GM21786 (cell line): ENCODE measurements at regions not wholly inside any gene's neighbourhood (a gene's known extent, or its start where the extent isn't known, plus 50 kb on each side); places are given as distances from the start of the nearest gene placed in this dataset.
"Not testable (repeated sequence)": the region's sequence is repeated elsewhere in the genome, so short reads cannot be mapped to it uniquely, and the experiment has no call there.

Source experiments
- ATAC-seq: cut with Tn5 transposase; IDR thresholded peaks from one replicate; pipeline ENCODE4 v1.9.1; 2021; ENCODE audit not compliant: unreplicated experiment

DNA sequence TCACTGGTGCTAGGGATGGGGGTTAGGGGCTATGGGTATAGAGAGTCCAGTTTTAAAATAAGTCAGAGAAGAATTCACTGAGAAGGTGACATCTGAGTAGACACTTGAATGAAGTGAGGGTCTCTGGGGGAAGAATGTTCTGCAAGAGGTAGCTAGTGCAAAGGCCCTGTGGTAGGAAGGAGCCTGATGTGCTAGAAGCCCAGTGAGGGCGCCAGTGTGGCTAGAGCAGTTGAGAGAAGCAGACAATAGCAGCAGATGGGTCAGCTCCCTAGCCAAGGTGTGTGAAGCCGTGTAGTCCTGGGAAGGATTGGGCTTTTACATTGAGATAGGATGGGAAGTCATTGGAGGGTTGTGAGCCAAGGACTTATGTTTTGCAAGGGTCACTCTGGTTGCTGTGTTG lies 105.8 kb upstream of the PELI1 start:
- no peak for ATAC-seq

GRCh38 chr2:64250751-64251423 lies 106.7 kb upstream of the PELI1 start:
- ATAC-seq: no peak

GRCh38 chr2:64251497-64252250 lies 107.5 kb upstream of the PELI1 start:
- no peak for ATAC-seq

DNA sequence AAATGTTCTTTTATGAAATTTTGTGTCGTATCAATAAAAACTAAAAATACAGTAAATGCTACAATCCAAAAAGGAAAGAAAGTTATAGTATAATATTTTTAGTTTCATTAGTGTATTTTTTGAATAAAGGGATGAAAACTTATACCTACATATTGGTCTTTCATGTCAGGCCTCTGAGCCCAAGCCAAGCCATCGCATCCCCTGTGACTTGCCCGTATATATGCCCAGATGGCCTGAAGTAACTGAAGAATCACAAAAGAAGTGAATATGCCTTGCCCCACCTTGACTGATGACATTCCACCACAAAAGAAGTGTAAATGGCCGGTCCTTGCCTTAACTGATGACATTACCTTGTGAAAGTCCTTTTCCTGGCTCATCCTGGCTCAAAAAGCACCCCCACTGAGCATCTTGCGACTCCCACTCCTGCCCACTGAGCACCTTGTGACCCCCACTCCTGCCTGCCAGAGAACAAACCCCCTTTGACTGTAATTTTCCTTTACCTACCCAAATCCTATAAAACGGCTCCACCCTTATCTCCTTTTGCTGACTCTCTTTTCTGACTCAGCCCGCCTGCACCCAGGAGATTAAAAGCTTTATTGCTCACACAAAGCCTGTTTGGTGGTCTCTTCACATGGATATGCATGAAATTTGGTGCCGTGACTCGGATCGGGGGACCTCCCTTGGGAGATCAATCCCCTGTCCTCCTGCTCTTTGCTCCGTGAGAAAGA lies 108.2 kb upstream of the PELI1 start:
- not testable (repeated sequence) for ATAC-seq

- ATAC-seq: not testable (repeated sequence)
Observed at GRCh38 chr2:64253421-64253820, 109.2 kb upstream of the PELI1 start.

DNA sequence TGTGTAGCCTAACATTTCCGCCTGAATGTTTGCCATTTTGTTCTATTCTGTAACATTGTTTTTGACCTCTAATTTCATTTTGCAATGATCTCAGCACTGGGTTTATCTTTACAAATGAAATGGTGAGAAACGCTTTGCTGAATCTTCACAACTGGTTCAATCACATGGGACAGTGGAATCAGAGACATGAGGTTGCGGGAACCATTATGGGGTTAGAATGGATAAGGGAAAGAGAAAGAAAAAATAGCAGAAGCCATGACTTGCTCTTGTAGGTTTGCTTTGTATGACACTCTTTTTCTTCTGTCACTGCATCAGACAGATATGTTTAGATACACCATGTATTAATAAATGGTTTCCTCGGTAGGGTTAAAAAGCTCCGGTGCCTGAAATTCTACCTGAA lies 114.3 kb upstream of the PELI1 start:
- no peak for ATAC-seq

DNA sequence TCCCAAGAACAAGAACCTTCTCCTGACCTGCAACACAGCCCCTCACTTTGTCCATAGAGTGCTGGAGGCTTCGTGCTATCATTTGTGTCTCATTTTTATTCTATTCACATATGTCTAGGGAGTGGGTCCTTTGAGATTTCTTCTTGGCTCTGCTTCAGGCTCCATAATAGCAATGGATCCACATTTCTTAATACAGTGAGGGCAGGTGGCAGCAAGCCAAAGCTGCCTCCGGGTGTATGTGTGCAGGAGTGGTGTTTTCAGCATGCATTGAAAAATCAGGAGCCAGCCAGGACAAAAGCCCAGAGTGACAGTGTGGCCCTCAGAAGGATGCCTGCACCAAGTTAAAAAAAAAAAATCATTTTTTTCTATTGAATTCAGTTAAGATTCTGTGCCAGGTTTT lies 115.1 kb upstream of the PELI1 start:
- ATAC-seq: no peak

- peak; percentile 24 for ATAC-seq
Observed at GRCh38 chr2:64260093-64260803, 116.0 kb upstream of the PELI1 start.

- peak; percentile 93 for ATAC-seq
Observed at GRCh38 chr2:64260817-64261216, 116.6 kb upstream of the PELI1 start.

GRCh38 chr2:64262071-64262470 lies 117.9 kb upstream of the PELI1 start:
- ATAC-seq: no peak

- ATAC-seq: no peak
Observed at GRCh38 chr2:64262816-64263215, 118.6 kb upstream of the PELI1 start.

- ATAC-seq: no peak
Observed at GRCh38 chr2:64263315-64263714, 119.1 kb upstream of the PELI1 start.

GRCh38 chr2:64267699-64268098 lies 123.5 kb upstream of the PELI1 start:
- no peak for ATAC-seq

GRCh38 chr2:64268330-64269048 lies 124.3 kb upstream of the PELI1 start:
- no peak for ATAC-seq

- ATAC-seq: no peak
Observed at GRCh38 chr2:64273524-64274398, 129.5 kb upstream of the PELI1 start.

GRCh38 chr2:64274399-64275173 lies 130.4 kb upstream of the PELI1 start:
- ATAC-seq: no peak

GRCh38 chr2:64275174-64275466 lies 130.9 kb upstream of the PELI1 start:
- ATAC-seq: no peak

DNA sequence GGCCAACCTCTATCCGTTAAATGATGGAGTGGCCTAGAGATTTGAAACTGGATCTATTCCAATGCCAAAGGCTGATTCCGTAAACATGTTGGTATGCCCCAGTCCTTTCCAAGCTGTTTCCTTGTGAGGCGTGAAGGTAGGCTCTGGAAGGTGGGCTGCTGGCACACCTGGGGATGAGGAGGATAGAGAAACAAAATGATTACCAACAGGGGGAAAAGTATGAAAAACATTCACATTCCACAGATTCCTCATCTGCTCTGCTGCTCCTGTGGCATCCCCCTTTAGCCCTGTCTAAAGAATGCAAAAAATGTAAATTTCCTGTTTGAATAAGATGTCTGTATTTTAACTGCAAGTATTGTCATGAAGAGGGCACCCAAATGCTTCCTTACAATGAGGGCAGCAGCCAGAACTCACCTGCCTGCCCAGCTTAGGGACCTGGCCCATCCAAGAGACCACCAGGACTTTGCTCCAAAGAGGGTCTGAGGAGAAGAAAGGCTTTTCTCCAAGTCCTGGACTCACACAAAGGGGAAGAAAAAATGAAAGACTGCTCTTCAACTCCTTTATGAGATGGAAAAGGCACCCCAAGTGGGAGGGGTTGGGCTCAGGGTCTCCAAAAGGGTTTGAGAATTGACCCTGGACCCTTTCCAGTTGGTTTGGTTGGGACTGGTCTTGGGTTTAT lies 132.3 kb upstream of the PELI1 start:
- no peak for ATAC-seq
